ENCODE measurements at regions not wholly inside any gene's neighbourhood (a gene's known extent, or its start where the extent isn't known, plus 50 kb on each side); places are given as distances from the start of the nearest gene placed in this dataset.

DNA sequence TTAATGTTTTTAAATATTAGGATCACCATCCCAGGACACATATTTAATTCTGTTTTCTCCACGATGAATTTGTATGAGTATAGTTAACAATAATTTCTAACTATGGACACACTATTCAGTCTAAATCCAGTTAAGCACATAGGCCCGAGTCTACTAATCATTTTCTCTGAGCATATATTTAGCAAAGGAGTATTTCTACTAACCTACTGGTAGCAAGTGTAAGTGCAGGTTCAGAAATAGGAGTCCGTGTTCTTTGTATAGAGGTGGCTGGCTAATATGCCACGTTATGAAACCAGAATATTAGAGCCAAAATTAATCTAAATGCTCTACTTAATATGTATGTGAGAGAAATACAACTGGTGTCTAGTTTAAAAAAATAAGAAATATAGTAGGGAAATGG is 416.6 kb upstream of the NXPH2 start:
- no peak overlapping the region for H3K4me3 ChIP-seq (ENCODE audit: low read length)
- TF ChIP-seq, protein P1, sequence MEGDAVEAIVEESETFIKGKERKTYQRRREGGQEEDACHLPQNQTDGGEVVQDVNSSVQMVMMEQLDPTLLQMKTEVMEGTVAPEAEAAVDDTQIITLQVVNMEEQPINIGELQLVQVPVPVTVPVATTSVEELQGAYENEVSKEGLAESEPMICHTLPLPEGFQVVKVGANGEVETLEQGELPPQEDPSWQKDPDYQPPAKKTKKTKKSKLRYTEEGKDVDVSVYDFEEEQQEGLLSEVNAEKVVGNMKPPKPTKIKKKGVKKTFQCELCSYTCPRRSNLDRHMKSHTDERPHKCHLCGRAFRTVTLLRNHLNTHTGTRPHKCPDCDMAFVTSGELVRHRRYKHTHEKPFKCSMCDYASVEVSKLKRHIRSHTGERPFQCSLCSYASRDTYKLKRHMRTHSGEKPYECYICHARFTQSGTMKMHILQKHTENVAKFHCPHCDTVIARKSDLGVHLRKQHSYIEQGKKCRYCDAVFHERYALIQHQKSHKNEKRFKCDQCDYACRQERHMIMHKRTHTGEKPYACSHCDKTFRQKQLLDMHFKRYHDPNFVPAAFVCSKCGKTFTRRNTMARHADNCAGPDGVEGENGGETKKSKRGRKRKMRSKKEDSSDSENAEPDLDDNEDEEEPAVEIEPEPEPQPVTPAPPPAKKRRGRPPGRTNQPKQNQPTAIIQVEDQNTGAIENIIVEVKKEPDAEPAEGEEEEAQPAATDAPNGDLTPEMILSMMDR (conservative IDR thresholded peaks at IDR 0.05; ENCODE audit: low read depth, low read length), result no peak
- DNase-seq (ENCODE audit: low read depth), result no peak

DNA sequence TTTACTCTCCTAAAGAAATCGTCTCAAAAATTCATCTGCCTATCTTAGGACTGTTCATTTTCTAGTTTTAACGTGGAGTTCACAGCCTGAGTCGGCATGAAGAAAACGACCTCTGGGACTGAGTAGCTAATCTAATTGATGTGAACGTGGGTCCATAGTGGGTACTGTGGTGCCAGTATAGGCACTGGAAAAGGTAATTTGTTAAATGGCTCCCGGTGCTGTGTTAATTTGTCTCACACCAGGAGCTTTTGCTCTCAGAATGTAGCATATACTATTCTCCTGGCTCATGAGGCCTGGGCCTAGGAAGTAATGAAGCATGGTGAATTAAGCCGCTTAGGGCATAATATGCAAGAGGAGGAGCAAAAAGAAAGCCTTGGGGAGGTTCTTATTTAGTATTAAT is 414.4 kb upstream of the NXPH2 start:
- DNase-seq (ENCODE audit: low read depth), result no peak
- TF ChIP-seq, protein P1 (conservative IDR thresholded peaks at IDR 0.05; ENCODE audit: low read depth, low read length), result no peak
- H3K4me3 ChIP-seq (ENCODE audit: low read length), result no peak overlapping the region

DNA sequence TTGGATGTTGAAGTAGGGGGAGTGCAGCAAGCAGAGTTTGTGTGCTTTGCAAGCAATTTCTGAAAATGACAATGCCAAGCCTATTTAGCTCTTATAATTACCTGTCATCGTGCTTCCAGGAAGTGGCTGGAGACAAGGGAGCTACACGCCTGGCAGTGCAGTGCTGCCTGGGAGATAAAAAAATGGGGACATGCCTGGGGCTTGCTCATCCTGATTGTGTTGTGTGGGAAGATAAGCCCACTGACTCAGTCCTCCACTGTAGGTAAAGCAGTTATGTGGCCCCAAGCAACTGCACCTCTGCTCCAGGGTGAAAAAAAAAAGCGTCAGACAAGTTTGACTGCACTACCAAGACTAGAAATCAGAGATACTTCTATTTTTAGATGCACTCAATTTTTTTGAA is 396.9 kb upstream of the NXPH2 start:
- TF ChIP-seq, protein P1 (conservative IDR thresholded peaks at IDR 0.05; ENCODE audit: low read depth, low read length), result no peak
- DNase-seq (ENCODE audit: low read depth), result no peak
- H3K4me3 ChIP-seq (ENCODE audit: low read length), result no peak overlapping the region

DNA sequence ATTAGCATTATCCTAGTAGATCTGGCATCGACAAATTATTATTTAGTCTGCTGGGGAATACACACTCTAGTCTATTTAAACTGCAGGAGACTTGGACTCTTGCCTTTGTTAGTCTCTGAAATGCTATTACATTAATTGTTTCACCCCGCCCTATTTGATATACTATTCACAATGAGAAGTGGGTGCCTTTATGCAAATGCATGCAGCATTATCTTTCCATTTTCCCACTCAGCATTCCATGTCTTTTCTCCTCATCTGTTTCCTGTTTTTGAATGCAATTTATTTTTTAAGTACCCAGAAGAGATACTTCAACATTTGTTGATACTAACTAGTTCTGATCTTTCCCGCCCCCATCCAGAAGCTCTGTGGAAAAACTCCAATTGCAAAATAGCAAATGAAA is 395.3 kb upstream of the NXPH2 start:
- DNase-seq (ENCODE audit: low read depth), result no peak
- no peak overlapping the region for H3K4me3 ChIP-seq (ENCODE audit: low read length)
- TF ChIP-seq, protein P1 (conservative IDR thresholded peaks at IDR 0.05; ENCODE audit: low read depth, low read length), result no peak

DNA sequence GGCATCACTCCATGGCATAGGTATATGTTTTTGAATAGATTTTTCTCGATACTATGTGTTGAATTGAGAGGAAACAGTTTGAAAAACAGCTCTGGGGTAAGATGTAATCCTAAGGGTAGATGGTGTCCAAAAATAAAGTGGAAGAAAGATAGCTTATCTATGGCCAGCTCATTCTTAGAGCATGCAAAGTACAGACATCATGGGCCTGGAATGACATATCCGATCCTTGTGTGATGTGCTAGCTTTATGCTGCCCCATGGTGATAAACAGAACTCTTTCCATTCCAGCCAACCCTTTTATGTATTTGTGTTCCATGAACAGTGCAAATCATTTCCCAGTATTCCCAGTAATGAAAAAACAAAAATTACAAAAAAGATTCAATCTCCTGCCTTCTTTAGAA is 390.2 kb upstream of the NXPH2 start:
- no peak overlapping the region for H3K4me3 ChIP-seq (ENCODE audit: low read length)
- no peak for DNase-seq (ENCODE audit: low read depth)
- TF ChIP-seq, protein P1 (conservative IDR thresholded peaks at IDR 0.05; ENCODE audit: low read depth, low read length), result no peak

DNA sequence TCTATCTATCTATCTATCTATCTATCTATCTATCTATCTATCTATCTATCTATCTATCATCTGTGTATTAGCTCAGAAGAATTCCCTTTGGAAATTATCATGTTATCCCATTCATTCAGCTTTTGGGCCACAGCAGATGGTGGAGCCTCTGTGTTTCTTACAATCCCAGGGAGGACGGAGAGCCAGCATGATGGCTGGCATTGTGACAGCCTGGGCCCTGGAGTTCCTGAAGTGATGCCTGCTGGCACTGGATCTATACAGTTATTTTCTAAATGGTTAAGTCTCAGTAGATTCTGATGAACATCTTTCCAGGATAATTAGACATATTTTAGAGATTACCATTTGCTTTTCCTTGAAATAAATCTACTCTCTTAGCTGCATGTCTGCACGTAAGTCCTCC is 385.4 kb upstream of the NXPH2 start:
- no peak for DNase-seq (ENCODE audit: low read depth)
- TF ChIP-seq, protein P1 (conservative IDR thresholded peaks at IDR 0.05; ENCODE audit: low read depth, low read length), result no peak
- no peak overlapping the region for H3K4me3 ChIP-seq (ENCODE audit: low read length)

DNA sequence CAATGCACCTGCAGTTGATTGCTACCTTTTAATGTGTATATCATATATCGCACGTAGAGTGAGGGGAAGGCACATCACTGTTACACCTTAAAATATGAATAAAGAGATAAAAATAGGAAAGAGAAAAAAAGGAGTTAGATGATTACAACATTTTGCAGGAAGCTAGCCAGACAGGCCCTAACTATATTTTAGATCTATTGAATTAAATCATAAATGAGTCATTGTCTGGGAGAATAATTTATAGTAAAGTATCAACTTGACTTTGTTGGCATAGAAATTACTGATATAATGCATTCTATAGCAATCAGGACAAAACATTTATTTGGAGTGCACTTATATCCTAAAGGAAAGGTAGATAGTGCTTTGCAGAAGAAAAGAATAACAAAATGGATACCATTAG is 384.9 kb upstream of the NXPH2 start:
- DNase-seq (ENCODE audit: low read depth), result no peak
- H3K4me3 ChIP-seq (ENCODE audit: low read length), result no peak overlapping the region
- TF ChIP-seq, protein P1 (conservative IDR thresholded peaks at IDR 0.05; ENCODE audit: low read depth, low read length), result no peak

Measured in retinal pigment epithelial cell (primary cell).